SK-N-DZ (cell line): ENCODE measurements at regions not wholly inside any gene's neighbourhood (a gene's known extent, or its start where the extent isn't known, plus 50 kb on each side); places are given as distances from the start of the nearest gene placed in this dataset.

Source experiments
- DNase-seq: peaks from one replicate; pipeline ENCODE4 v3.0.0-alpha.2; 2015; ENCODE audit warnings: low spot score

- no peak for DNase-seq
Observed at GRCh38 chr11:39304586-39304985, 2154.9 kb downstream of the LRRC4C start.

- DNase-seq, result no peak
Observed at GRCh38 chr11:39294648-39295047, 2164.8 kb downstream of the LRRC4C start.

- no peak for DNase-seq
Observed at GRCh38 chr11:39288011-39288410, 2171.4 kb downstream of the LRRC4C start.

- DNase-seq, result no peak
Observed at GRCh38 chr11:39268176-39268690, 2191.2 kb downstream of the LRRC4C start.

GRCh38 chr11:39255648-39256047, 2203.8 kb downstream of the LRRC4C start:
- no peak for DNase-seq

GRCh38 chr11:39249566-39250365, 2209.7 kb downstream of the LRRC4C start:
- DNase-seq, result no peak

- no peak for DNase-seq
Observed at GRCh38 chr11:39247570-39248137, 2211.8 kb downstream of the LRRC4C start.

GRCh38 chr11:39239553-39239952, 2219.9 kb downstream of the LRRC4C start:
- DNase-seq, result peak; percentile 25

- DNase-seq, result no peak
Observed at GRCh38 chr11:39236916-39237315, 2222.5 kb downstream of the LRRC4C start.

- DNase-seq, result no peak
Observed at GRCh38 chr11:39221550-39222138, 2237.8 kb downstream of the LRRC4C start.

- DNase-seq, result no peak
Observed at GRCh38 chr11:39220501-39221230, 2238.8 kb downstream of the LRRC4C start.

GRCh38 chr11:39220069-39220468, 2239.4 kb downstream of the LRRC4C start:
- no peak for DNase-seq

- no peak for DNase-seq
Observed at GRCh38 chr11:39209981-39210380, 2249.5 kb downstream of the LRRC4C start.

GRCh38 chr11:39205236-39205995, 2254.0 kb downstream of the LRRC4C start:
- DNase-seq, result no peak

- DNase-seq, result no peak
Observed at GRCh38 chr11:39192671-39193070, 2266.8 kb downstream of the LRRC4C start.

GRCh38 chr11:39190751-39191150, 2268.7 kb downstream of the LRRC4C start:
- DNase-seq, result no peak

- no peak for DNase-seq
Observed at GRCh38 chr11:39177678-39178077, 2281.8 kb downstream of the LRRC4C start.

- no peak for DNase-seq
Observed at GRCh38 chr11:39174965-39175364, 2284.5 kb downstream of the LRRC4C start.

GRCh38 chr11:39174196-39174595, 2285.3 kb downstream of the LRRC4C start:
- no peak for DNase-seq

GRCh38 chr11:39165021-39165420, 2294.4 kb downstream of the LRRC4C start:
- DNase-seq, result no peak

GRCh38 chr11:39149214-39149613, 2310.2 kb downstream of the LRRC4C start:
- DNase-seq, result no peak
